ENCODE measurements at regions not wholly inside any gene's neighbourhood (a gene's known extent, or its start where the extent isn't known, plus 50 kb on each side); places are given as distances from the start of the nearest gene placed in this dataset.

DNA sequence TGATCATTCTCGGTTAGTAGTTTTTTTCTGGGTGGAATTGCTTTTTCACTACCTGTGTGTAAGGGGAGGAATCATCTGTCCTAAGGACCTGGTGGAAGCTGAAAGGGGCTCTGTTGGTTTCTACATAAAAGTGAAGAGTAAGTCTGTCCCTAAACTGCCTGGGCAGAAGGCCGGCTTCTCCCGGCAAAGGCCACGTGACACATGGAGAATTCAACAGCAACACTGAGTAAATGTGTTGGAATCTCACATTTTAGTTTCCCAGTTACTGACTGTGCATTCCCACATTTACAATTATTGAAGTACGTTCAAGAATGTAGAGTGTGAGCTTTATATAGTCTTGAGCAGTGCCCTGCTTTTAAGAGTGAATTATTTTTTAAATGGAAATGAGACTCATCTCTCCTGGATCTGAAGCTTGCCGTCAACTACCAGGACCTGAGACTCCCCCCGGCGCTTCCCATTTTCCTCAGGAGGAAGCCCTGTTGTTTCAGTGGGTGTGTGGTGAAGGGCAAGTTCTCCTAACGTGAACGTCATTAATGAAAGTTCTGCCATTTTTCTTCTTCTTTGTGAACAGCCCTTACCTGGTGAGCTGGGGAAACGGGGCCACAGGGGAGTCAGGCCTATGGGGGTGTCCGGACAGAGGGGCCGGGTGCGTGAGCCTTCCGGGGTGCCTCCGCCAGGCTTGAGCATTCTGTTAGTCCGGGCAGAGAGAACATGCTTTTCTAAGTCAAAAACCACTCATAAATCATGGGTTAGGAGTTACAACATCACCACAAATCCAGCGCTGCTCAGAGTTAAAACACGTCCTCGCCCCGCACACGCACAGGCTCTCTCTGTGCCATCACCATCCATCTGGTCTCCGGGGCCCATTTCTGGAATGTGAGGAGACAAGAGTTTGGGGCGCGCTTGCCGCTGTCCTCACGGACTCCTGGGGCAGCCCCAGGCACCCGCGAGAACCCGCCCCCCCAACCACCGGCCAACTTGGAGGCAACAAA is 56.6 kb upstream of the SMOC2 start:
- no peak overlapping the region for H2BK120ac ChIP-seq (replicated peaks; ENCODE audit: low read depth, low read length)
- peaks cover 13 to 28% of the 10 kb centered on the region in 2 experiments for H3K9me3 ChIP-seq (ENCODE audit: insufficient read depth in 2 of 2, low read depth in 1 of 2, low read length in 1 of 2)
- H3K23ac ChIP-seq (ENCODE audit: insufficient read length): no peak overlapping the region
- WGBS, 2 experiments (ENCODE audit: extremely low coverage in 1 of 2, insufficient coverage in 1 of 2, insufficient read length in 1 of 2, insufficient replicate concordance in 2 of 2, low coverage in 1 of 2, low lambda C conversion rate in 2 of 2, missing lambda C conversion rate in 1 of 2): 93% methylated on average over 27 of the region's 31 CpGs; no CpG with 5 or more reads in 1 of the 2 experiments
- no peak overlapping the region for H2AK5ac ChIP-seq (ENCODE audit: low read depth, low read length)
- no peak overlapping the region for H3K27ac ChIP-seq (ENCODE audit: low read depth, low read length)
- H4K20me1 ChIP-seq (replicated peaks in 1 of 2; ENCODE audit: control insufficient read depth in 1 of 2, insufficient read depth in 2 of 2, low read length in 2 of 2): peaks cover 0 to 7% of the 10 kb centered on the region in 2 experiments
- H4K8ac ChIP-seq (ENCODE audit: extremely low read depth, insufficient read depth, low read length): no peak overlapping the region; the same call in 1 of the 2 replicates
- no peak overlapping the region for H2BK12ac ChIP-seq (ENCODE audit: low read depth, low read length)
- no peak overlapping the region for H2AFZ ChIP-seq (ENCODE audit: low read length)
- no peaks in the 10 kb centered on the region for H3K79me1 ChIP-seq (ENCODE audit: low read depth, low read length)
- no peak overlapping the region for H4K5ac ChIP-seq (ENCODE audit: insufficient read length, low read depth, low read length)
- H2BK20ac ChIP-seq (ENCODE audit: low read length): no peak overlapping the region
- H3K79me2 ChIP-seq (ENCODE audit: control insufficient read depth in 1 of 2, insufficient read depth in 2 of 2, low read length in 2 of 2): no peaks in the 10 kb centered on the region
- H2BK5ac ChIP-seq (ENCODE audit: low read depth, low read length): no peak overlapping the region
- no peaks in the 10 kb centered on the region; the same call in 1 of the 2 replicates for H3K23me2 ChIP-seq (ENCODE audit: low read depth, low read length)
- CTCF ChIA-PET (ENCODE audit: partially characterized antibody): interaction anchor here (1.0 kb wide), 1 partner anchor 37 kb away, joined by 3 read pairs; no protein-coding TSS in a partner anchor
- H3K36me3 ChIP-seq (ENCODE audit: control insufficient read depth in 2 of 4, insufficient read depth in 4 of 4, low read length in 3 of 4): no peaks in the 10 kb centered on the region; a peak in 1 of 8 replicates
- H3K4me3 ChIP-seq (ENCODE audit: extremely low read depth in 1 of 4, insufficient read depth in 2 of 4, low read depth in 3 of 4, low read length in 4 of 4): no peak overlapping the region
- no peak overlapping the region for H3K4ac ChIP-seq (replicated peaks; ENCODE audit: insufficient read length, low read depth, low read length)
- DNase-seq (ENCODE audit: low read depth in 1 of 2, low spot score in 2 of 2): no peak
- H3K18ac ChIP-seq (ENCODE audit: extremely low read depth, low read length): no peak overlapping the region
- no peak overlapping the region for H3K56ac ChIP-seq (replicated peaks; ENCODE audit: insufficient read length, low read depth, low read length)
- no peak overlapping the region for H3K9ac ChIP-seq (replicated peaks in 1 of 4; ENCODE audit: extremely low read depth in 1 of 4, low read depth in 3 of 4, low read length in 3 of 4)
- POLR2A ChIA-PET (ENCODE audit: partially characterized antibody): no interaction called here
- H3K27me3 ChIP-seq (replicated peaks in 1 of 4; ENCODE audit: control insufficient read depth in 3 of 4, extremely low read depth in 1 of 4, insufficient read depth in 3 of 4, low read length in 3 of 4): no peaks in the 10 kb centered on the region
- H3K14ac ChIP-seq (ENCODE audit: insufficient read length): no peak overlapping the region
- H3K4me2 ChIP-seq (ENCODE audit: insufficient read depth in 1 of 2, low read depth in 2 of 2, low read length in 2 of 2): no peak overlapping the region
- no peaks in the 10 kb centered on the region; a peak in 1 of 7 replicates for H3K4me1 ChIP-seq (replicated peaks in 1 of 4; ENCODE audit: control insufficient read depth in 3 of 4, insufficient read depth in 4 of 4, low read length in 3 of 4)
- no peak for FAIRE-seq
- no peak overlapping the region for H4K91ac ChIP-seq (replicated peaks; ENCODE audit: insufficient read length, low read length)
- no peak overlapping the region for H2BK15ac ChIP-seq (ENCODE audit: low read length)
- TF ChIP-seq TCF12 (IDR thresholded peaks at IDR 0.05; ENCODE audit: low read depth, low read length) (no peak), RFX5 (IDR thresholded peaks at IDR 0.05; ENCODE audit: borderline replicate concordance, low read depth, low read length) (no peak), CHD1 (IDR thresholded peaks at IDR 0.05; ENCODE audit: low read depth, low read length) (no peak), JUND (IDR thresholded peaks at IDR 0.05; ENCODE audit: low read length) (no peak), NANOG (IDR thresholded peaks at IDR 0.05; ENCODE audit: insufficient read depth, low read depth, low read length, poor library complexity, severe bottlenecking) (no peak), BRCA1 (IDR thresholded peaks at IDR 0.05; ENCODE audit: low read depth, low read length) (no peak), SIRT6 (IDR thresholded peaks at IDR 0.05; ENCODE audit: low read length) (no peak), TEAD4 (IDR thresholded peaks at IDR 0.05; ENCODE audit: low read depth, low read length) (no peak), KDM5A (IDR thresholded peaks at IDR 0.05; ENCODE audit: low read length) (no peak)
- TF ChIP-seq, protein P1, sequence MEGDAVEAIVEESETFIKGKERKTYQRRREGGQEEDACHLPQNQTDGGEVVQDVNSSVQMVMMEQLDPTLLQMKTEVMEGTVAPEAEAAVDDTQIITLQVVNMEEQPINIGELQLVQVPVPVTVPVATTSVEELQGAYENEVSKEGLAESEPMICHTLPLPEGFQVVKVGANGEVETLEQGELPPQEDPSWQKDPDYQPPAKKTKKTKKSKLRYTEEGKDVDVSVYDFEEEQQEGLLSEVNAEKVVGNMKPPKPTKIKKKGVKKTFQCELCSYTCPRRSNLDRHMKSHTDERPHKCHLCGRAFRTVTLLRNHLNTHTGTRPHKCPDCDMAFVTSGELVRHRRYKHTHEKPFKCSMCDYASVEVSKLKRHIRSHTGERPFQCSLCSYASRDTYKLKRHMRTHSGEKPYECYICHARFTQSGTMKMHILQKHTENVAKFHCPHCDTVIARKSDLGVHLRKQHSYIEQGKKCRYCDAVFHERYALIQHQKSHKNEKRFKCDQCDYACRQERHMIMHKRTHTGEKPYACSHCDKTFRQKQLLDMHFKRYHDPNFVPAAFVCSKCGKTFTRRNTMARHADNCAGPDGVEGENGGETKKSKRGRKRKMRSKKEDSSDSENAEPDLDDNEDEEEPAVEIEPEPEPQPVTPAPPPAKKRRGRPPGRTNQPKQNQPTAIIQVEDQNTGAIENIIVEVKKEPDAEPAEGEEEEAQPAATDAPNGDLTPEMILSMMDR (IDR thresholded peaks at IDR 0.05; ENCODE audit: control extremely low read depth in 1 of 3, insufficient read depth in 1 of 3, low read depth in 1 of 3, low read length in 3 of 3): no peak
